Mucosa of rectum (tissue), 2 donors: ENCODE measurements at regions not wholly inside any gene's neighbourhood (a gene's known extent, or its start where the extent isn't known, plus 50 kb on each side); places are given as distances from the start of the nearest gene placed in this dataset.

Source experiments
- H3K27ac ChIP-seq, 2 donors: one replicate each; pipeline ENCODE4 v1.7.0; 2013; ENCODE audit warnings: inconsistent platforms in 2 of 2, low read depth in 2 of 2, low read length in 2 of 2
- H3K27me3 ChIP-seq, 2 donors: one replicate each; pipeline ENCODE4 v1.7.0; 2013; ENCODE audit warnings: low read length in 2 of 2; ENCODE audit not compliant: control insufficient read depth in 2 of 2, insufficient read depth in 2 of 2
- H3K36me3 ChIP-seq, 2 donors: one replicate each; pipeline ENCODE4 v1.7.0; 2013; ENCODE audit warnings: low read length in 2 of 2; ENCODE audit not compliant: control insufficient read depth in 2 of 2, insufficient read depth in 2 of 2
- H3K4me1 ChIP-seq, 2 donors: one replicate each; pipeline ENCODE4 v1.7.0; 2013; ENCODE audit warnings: low read length in 2 of 2, mild to moderate bottlenecking in 1 of 2; ENCODE audit not compliant: control insufficient read depth in 2 of 2, insufficient read depth in 2 of 2
- H3K4me3 ChIP-seq, 2 donors: one replicate each; pipeline ENCODE4 v1.7.0; 2013; ENCODE audit warnings: low read length in 2 of 2
- H3K9ac ChIP-seq, 2 donors: one replicate each; pipeline ENCODE4 v1.7.0; 2013; ENCODE audit warnings: low read length in 2 of 2, low read depth in 1 of 2, mild to moderate bottlenecking in 1 of 2
- H3K9me3 ChIP-seq, 2 donors: one replicate each; pipeline ENCODE4 v1.7.0; 2013; ENCODE audit warnings: low read length in 2 of 2; ENCODE audit not compliant: control insufficient read depth in 2 of 2
- donor health status: healthy.
- donor health status: Normal muscosa, but diverticular disease.

DNA sequence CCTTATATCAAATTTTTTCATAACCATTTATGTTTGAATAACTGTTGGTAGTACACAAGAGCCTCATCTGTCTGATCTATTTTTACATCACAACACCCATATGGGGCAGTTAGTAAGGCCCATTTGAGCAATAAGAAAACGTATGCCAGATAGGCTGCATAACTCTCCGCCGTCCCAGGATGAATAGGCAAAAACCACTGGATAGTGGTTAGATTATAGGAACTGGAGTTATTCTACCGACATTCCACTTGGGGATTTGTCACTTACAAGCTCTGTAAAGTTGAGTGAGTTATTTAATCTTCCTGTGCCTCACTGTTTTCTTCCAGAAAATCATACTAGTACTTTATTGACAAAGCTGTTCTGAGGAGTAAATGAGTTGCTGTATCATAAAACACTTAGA lies 881.9 kb downstream of the QKI start:
- H3K27ac ChIP-seq: no peak overlapping the region
- no peak overlapping the region for H3K9ac ChIP-seq
- H3K36me3 ChIP-seq: no peaks in the 10 kb centered on the region
- no peak overlapping the region for H3K4me3 ChIP-seq
- no peaks in the 10 kb centered on the region for H3K4me1 ChIP-seq
- H3K9me3 ChIP-seq: peaks cover under 1 to 3% of the 10 kb centered on the region in 2 donors
- no peaks in the 10 kb centered on the region for H3K27me3 ChIP-seq

DNA sequence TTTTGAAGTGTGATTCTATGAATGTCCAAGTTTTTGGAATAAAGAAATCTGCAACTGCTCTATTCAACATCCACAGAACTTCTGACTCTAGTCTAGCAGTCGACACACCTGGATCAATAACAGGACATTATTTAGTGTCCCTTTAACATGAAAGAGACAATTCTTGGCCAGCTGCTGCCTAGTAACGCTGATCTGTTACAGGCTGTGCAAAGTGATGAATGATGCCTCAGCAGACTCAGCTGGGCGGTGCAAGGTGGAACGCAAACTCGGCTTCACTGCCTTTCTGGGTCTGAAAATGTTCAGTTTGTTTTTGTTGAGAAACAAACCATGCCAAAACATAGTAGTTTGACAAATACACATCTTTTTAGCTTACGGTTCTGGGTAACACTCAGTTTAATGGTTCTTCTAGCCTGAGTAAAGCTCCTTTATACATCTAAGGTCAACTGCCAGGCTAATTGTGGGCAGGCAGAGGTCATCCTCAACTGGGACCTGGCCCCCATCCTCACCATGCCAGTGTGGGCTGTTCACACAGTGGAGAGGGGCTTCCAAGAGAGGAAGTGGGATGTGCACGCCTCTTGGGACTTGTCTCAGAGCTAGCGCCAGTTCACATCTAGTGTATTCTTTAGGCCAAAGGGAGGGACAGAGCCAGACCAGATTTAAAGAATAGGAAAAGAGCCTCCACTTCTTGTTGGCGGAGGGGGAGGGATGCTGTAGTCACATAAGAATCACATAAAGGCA lies 879.7 kb downstream of the QKI start:
- no peak overlapping the region for H3K9ac ChIP-seq
- no peak overlapping the region for H3K27ac ChIP-seq
- H3K9me3 ChIP-seq: peaks cover 0 to 8% of the 10 kb centered on the region in 2 donors

DNA sequence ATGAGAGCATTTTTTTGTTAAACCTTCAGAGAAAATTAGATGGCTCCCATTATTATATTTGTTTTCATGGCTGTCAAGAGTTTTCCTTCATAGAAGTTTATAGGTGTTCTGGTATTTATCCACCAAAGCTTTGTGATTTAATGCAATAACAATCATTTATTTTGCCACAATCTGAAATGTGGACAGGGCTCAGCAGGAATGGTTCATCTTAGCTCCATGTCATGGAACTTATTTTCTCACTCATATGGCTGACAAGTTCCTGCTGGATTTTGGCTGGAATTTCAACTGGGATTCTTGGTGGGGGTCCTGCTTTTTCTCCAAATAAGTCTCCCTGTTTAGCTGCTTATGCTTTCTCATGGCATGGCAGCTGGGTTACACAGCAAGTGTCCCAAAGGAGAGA lies 876.7 kb downstream of the QKI start:
- Histone ChIP-seq H3K4me3 (no peak overlapping the region), H3K9me3 (peaks cover 0 to 8% of the 10 kb centered on the region in 2 donors), H3K4me1 (no peaks in the 10 kb centered on the region)

More for the DNA sequence above, 879.7 kb downstream of the QKI start:
- no peaks in the 10 kb centered on the region for H3K4me1 ChIP-seq
- H3K27me3 ChIP-seq: no peaks in the 10 kb centered on the region
- H3K4me3 ChIP-seq: no peak overlapping the region
- H3K36me3 ChIP-seq: no peaks in the 10 kb centered on the region

DNA sequence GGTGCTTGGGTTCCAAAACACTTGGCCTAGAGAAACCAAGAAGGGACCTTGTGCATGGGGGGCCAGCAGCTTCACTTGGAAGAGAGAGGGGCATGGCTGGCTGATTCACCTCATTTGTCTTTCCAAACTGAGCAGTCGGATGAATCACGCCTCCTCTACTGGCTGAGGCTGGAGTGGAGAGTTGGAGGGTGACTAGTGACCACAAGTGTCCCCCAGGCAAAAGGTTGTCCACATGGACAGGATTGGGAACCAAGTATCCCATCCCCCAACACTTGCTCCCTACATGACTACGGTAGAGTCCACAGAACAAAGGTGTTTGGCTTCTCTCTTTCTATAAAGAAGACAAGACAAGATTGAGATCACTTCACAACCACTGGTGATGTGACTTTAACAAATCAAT lies 875.6 kb downstream of the QKI start:
- Histone ChIP-seq H3K27ac (no peak overlapping the region), H3K4me1 (no peaks in the 10 kb centered on the region), H3K9me3 (peaks cover 0 to 8% of the 10 kb centered on the region in 2 donors), H3K9ac (no peak overlapping the region), H3K4me3 (no peak overlapping the region), H3K27me3 (no peaks in the 10 kb centered on the region), H3K36me3 (no peaks in the 10 kb centered on the region)

More for the DNA sequence above, 876.7 kb downstream of the QKI start:
- no peak overlapping the region for H3K9ac ChIP-seq
- H3K27ac ChIP-seq: no peak overlapping the region
- H3K36me3 ChIP-seq: no peaks in the 10 kb centered on the region
- no peaks in the 10 kb centered on the region for H3K27me3 ChIP-seq

DNA sequence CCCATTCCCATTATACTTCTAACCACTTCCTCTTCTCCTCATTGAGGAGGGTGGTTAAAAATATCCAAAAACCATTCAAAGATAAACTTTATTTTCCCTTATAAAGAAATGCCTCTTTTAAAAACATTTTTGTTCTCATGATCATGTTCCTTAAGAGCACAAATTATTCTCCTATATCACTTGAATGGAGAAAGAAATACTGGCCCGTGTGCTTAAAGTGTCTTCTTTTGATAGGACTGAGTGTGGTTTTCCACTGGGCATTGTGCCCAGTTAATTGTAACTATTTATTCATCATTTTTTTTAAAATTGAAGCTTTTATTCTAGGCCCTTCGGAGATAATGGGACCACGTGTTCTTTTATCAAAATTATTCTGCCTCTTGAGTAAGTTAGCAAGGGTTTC lies 871.5 kb downstream of the QKI start:
- Histone ChIP-seq H3K36me3 (no peaks in the 10 kb centered on the region), H3K9me3 (peaks cover 0 to 4% of the 10 kb centered on the region in 2 donors), H3K27ac (no peak overlapping the region), H3K4me1 (no peaks in the 10 kb centered on the region), H3K9ac (no peak overlapping the region), H3K4me3 (no peak overlapping the region), H3K27me3 (no peaks in the 10 kb centered on the region)

DNA sequence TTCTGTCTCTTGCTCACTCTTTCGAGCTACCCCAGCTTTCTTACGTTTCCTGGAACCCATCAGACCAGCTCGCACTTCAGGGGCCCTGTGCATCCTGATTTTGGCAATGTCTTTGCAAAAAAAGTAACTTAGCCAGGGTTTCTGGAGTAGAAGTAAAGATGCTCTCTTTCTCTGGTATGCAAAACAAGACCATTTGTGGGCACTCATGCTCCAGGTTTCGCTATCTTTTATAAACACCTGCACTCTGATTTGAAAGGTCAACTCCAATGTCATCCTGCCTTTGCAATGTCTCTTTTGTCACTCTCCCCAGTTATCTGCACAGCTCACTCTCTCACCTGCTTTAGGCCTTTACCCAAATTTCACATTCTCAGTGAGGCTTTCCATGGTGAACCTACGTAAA lies 869.1 kb downstream of the QKI start:
- Histone ChIP-seq H3K27ac (no peak overlapping the region), H3K9ac (no peak overlapping the region), H3K4me3 (no peak overlapping the region), H3K4me1 (no peaks in the 10 kb centered on the region), H3K27me3 (no peaks in the 10 kb centered on the region), H3K9me3 (no peaks in the 10 kb centered on the region), H3K36me3 (no peaks in the 10 kb centered on the region)

DNA sequence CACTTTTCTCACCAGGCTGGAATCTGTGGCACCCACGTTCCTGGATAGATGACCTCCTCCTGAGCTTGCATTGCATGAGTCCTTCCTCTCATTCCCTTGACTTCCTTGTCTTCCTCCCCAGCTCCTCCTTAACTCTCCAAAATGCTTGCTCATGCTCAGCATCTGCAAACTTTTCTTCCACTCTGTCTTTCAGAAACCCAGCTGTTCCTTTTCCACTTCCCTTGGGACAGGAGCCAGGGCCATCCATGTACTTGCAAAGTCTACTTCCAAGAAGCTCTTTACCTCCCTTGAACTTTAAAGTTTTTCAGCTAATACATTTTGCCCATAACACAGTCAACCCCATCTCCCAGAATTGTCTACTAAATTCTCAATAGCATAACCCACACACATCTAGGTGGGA lies 861.7 kb downstream of the QKI start:
- Histone ChIP-seq H3K4me3 (no peak overlapping the region), H3K27ac (no peak overlapping the region)

DNA sequence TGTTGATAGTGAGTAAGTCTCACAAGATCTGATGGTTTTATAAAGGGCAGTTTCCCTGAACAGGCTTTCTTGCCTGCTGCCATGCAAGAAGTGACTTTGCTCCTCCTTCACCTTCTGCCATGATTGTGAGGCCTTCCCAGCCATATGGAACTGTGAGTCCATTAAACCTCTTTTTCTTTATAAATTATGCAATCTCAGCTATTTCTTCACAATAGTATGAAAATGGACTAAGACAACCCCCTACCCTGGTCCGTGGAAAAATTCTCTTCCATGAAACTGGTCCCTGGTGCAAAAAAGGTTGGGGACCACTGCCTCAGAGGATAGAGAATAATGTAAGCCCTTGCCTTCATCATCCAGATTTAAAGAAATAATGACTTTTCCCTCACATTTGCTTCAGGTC lies 861.3 kb downstream of the QKI start:
- Histone ChIP-seq H3K27me3 (no peaks in the 10 kb centered on the region), H3K36me3 (no peaks in the 10 kb centered on the region), H3K9me3 (peaks cover 5% of the 10 kb centered on the region in 2 donors)

More for the DNA sequence above, 861.7 kb downstream of the QKI start:
- Histone ChIP-seq H3K27me3 (no peaks in the 10 kb centered on the region), H3K9me3 (peaks cover 5% of the 10 kb centered on the region in 2 donors), H3K9ac (no peak overlapping the region), H3K4me1 (no peaks in the 10 kb centered on the region), H3K36me3 (no peaks in the 10 kb centered on the region)

DNA sequence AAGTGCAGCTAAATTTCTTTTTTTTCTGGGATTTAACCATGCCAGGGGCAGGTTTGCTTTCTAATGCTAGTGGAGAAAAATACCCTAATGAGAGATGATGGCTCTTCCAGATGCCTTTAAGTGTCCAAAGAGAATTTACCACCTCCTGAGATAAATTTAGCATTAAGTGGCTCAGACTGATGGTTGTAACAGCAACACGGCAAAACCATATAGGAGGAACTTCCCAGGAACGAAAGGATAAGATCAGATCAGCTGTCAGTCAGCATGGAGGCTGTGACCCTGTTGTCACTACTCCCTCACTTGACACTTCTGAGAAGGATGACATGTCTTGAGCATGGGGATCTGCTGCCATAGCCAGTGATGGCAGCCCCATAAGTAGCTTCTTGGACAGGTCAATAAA lies 860.0 kb downstream of the QKI start:
- H3K4me1 ChIP-seq: no peaks in the 10 kb centered on the region
- no peaks in the 10 kb centered on the region for H3K27me3 ChIP-seq
- H3K4me3 ChIP-seq: no peak overlapping the region
- H3K36me3 ChIP-seq: no peaks in the 10 kb centered on the region
- H3K9ac ChIP-seq: no peak overlapping the region
- H3K9me3 ChIP-seq: peaks cover 5% of the 10 kb centered on the region in 2 donors
- no peak overlapping the region for H3K27ac ChIP-seq

More for the DNA sequence above, 861.3 kb downstream of the QKI start:
- no peaks in the 10 kb centered on the region for H3K4me1 ChIP-seq
- H3K27ac ChIP-seq: no peak overlapping the region
- no peak overlapping the region for H3K9ac ChIP-seq
- no peak overlapping the region for H3K4me3 ChIP-seq

DNA sequence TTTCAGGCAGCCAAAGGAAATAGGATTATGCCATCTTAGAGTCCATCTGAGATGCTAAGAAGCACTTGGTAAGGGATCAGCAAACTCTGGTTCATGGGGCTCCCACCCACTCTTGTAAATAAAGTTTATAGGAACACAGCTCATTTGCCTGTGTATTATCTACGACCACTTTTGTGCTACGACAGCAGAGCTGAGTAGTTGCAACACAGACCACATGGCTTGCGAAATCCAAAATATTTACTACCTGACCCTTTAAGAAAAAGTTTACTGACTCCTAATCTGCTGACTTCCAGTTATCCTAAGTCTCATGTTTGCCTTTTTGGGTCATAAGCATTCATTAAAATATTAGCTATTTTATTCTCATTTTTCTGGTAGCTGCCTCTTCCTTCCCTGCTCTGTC lies 859.0 kb downstream of the QKI start:
- Histone ChIP-seq H3K4me1 (no peaks in the 10 kb centered on the region), H3K27ac (no peak overlapping the region), H3K27me3 (no peaks in the 10 kb centered on the region), H3K36me3 (no peaks in the 10 kb centered on the region), H3K4me3 (no peak overlapping the region), H3K9me3 (peaks cover 5% of the 10 kb centered on the region in 2 donors), H3K9ac (no peak overlapping the region)
